Naive thymus-derived CD8-positive, alpha-beta T cell (primary cell): ENCODE measurements at regions not wholly inside any gene's neighbourhood (a gene's known extent, or its start where the extent isn't known, plus 50 kb on each side); places are given as distances from the start of the nearest gene placed in this dataset.
"Not testable (repeated sequence)": the region's sequence is repeated elsewhere in the genome, so short reads cannot be mapped to it uniquely, and the experiment has no call there.

Experiments used
- ATAC-seq, 2 donors: fragments of 150-1000 bp; cut with Tn5 transposase in 1 of 2; sonication (Bioruptor Pico), chemical (Tn5 transposase) in 1 of 2; 1 replicate in 1 of 2; 2 replicates in 1 of 2; pipeline ENCODE4 v1.10.0; 2021; ENCODE audit warnings: mild to moderate bottlenecking in 2 of 2, moderate library complexity in 2 of 2
- POLR2A ChIA-PET: fragments of 350-600 bp; sonication (Branson Sonifier 250); formaldehyde crosslinking; loops from one replicate; lab custom pipeline; 2021; ENCODE audit warnings: antibody characterized with exemption; lab: Charles Lee
- DNase-seq, 10 donors: peaks; one replicate each; pipeline versions ENCODE4 v3.0.0 to v3.0.0-alpha.2; 2020 to 2022
- H3K27ac Mint-ChIP-seq, 10 donors: one replicate each; pipeline ENCODE4 v1.8.0; 2020 to 2022; ENCODE audit warnings: mild to moderate bottlenecking in 10 of 10, mixed read lengths in 10 of 10, moderate library complexity in 4 of 10, inconsistent platforms in 1 of 10
- H3K27me3 Mint-ChIP-seq, 5 donors: one replicate each; pipeline ENCODE4 v1.8.0; 2021 to 2022; ENCODE audit warnings: mixed read lengths in 5 of 5
- H3K36me3 Mint-ChIP-seq, 3 donors: one replicate each; pipeline ENCODE4 v1.8.0; 2020 to 2022; ENCODE audit warnings: mixed read lengths in 3 of 3, mild to moderate bottlenecking in 2 of 3, inconsistent platforms in 1 of 3
- H3K4me1 Mint-ChIP-seq, 4 donors: one replicate each; pipeline ENCODE4 v1.8.0; 2021 to 2022; ENCODE audit warnings: mixed read lengths in 4 of 4
- H3K4me3 Mint-ChIP-seq, 10 donors: one replicate each; pipeline ENCODE4 v1.8.0; 2020 to 2022; ENCODE audit warnings: mild to moderate bottlenecking in 10 of 10, mixed read lengths in 10 of 10, moderate library complexity in 6 of 10, inconsistent platforms in 1 of 10
- H3K9me3 Mint-ChIP-seq, 9 donors: one replicate each; pipeline ENCODE4 v1.8.0; 2020 to 2022; ENCODE audit warnings: mixed read lengths in 9 of 9, mild to moderate bottlenecking in 3 of 9, inconsistent platforms in 1 of 9, moderate library complexity in 1 of 9

DNA sequence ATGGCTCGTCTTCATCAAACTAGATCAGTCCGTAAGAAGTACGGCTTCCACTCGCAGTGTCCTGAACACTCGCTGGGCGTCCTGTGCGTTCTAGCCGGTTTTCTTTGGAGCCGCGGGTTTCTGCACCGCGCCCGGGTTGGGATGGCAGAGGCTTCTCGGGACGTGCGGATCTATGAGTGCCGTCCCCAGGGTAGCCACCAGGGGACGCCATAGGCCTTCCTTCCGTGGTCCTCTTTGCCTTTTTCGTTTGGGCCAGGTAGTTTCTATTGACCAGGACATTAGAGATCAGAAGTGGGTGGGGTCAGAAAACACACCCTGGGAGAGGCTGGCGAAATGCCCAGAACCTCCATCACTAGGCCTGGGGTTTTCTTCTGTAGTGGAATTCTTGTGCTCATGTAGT is 273.8 kb downstream of the FAM72C start:
- ATAC-seq, result no peak
- Mint-ChIP-seq H3K9me3 (peaks cover 0 to 22% (median 2%) of the 10 kb centered on the region in 9 donors), H3K4me1 (peaks cover 0 to 13% (median 7%) of the 10 kb centered on the region in 4 donors), H3K4me3 (peak overlapping the region in 1 of 10 donors; percentile 14), H3K27ac (no peak overlapping the region), H3K36me3 (peaks cover 3 to 23% (median 4%) of the 10 kb centered on the region in 3 donors), H3K27me3 (peaks cover 24 to 82% (median 69%) of the 10 kb centered on the region in 5 donors)
- peak in 1 of 10 donors; percentile 2 for DNase-seq
- POLR2A ChIA-PET, result no interaction called here

DNA sequence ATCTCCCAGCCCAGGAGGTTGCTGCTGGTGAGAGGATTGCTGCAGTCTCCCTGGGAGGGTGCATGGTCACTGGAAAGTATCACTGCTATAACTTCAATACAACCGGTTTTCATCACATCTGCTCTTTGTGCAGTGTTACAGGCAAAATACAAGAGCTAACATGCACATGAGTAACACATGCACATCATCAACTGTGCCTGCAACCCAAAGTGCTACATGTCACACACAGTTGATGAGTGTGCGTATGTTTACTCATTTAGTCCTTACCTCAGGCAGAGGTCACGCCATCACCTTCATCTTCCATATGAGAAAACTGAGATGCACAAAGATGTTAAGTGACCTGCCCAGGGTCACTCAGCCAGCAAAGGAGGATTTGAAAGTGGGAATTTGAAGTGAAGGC is 277.7 kb downstream of the FAM72C start:
- Mint-ChIP-seq H3K4me1 (peaks cover 0 to 12% (median 7%) of the 10 kb centered on the region in 4 donors), H3K4me3 (no peak overlapping the region), H3K9me3 (peaks cover 0 to 17% (median 4%) of the 10 kb centered on the region in 9 donors), H3K27me3 (peaks cover 42 to 93% (median 75%) of the 10 kb centered on the region in 5 donors), H3K36me3 (peaks cover 3 to 27% (median 7%) of the 10 kb centered on the region in 3 donors), H3K27ac (no peak overlapping the region)
- ATAC-seq, result no peak
- no peak for DNase-seq
- POLR2A ChIA-PET, result no interaction called here

DNA sequence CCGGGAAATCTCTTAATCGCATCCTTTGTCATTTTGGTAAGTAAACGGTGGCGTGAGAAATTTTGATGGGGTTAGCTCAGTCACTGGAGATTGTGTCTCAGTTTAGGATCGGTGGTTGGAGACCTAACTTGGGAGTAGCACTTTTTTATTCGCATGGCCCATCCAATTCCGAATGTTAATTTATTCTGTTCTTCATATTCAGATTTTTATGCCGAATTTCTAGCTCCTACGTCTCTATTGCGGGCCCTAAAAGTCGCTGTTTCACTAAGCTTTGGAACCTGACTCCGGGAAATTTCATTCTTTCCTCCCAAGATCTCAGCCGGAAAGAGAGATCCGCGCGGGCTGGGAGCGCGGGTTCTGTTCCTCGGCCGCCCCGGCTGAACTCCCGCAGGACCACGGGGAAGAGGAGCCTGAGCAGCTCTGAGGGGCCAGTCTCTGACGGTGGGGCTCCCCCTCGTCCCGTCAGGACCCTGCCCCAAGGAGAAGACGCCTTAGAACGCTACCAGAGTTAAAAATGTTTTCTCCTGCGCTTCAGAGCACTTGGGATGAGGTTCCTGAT is 279.7 kb downstream of the FAM72C start:
- Mint-ChIP-seq H3K27ac (no peak overlapping the region), H3K36me3 (peaks cover 0 to 18% (median 3%) of the 10 kb centered on the region in 3 donors), H3K4me1 (peaks cover 0 to 5% (median under 1%) of the 10 kb centered on the region in 4 donors), H3K4me3 (no peak overlapping the region), H3K9me3 (peaks cover 0 to 11% (median 2%) of the 10 kb centered on the region in 9 donors), H3K27me3 (peaks cover 33 to 82% (median 64%) of the 10 kb centered on the region in 5 donors)
- ATAC-seq (no peak), DNase-seq (no peak)
- POLR2A ChIA-PET, result no interaction called here

DNA sequence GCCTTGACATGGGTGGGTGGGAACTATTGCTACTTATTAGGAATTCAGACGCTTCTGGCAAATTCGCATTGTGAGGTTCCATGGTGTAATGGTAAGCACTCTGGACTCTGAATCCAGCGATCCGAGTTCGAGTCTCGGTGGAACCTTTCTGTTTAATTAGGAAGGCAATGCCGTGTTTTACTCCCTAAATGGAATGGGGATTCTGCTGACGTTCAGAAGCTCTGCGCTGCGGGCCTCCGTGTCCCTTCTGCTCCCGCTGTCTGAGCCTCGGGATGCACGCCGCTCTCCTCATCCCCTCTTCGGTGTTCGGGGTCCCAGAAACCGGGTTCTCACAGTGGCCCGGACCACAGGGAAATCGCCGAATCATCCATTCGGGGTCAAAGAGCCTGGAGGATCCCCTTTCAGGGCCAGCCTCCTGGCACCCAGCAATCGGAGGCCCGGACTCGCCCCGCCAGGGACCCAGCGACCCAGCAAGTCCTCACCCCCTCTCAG is 280.3 kb downstream of the FAM72C start:
- peaks cover 0 to 18% (median 3%) of the 10 kb centered on the region in 3 donors for H3K36me3 Mint-ChIP-seq
- H3K9me3 Mint-ChIP-seq, result peaks cover 0 to 11% (median 2%) of the 10 kb centered on the region in 9 donors
- no peak overlapping the region for H3K27ac Mint-ChIP-seq
- no peak for DNase-seq
- H3K4me3 Mint-ChIP-seq, result no peak overlapping the region
- no peak for ATAC-seq
- peaks cover 0 to 5% (median under 1%) of the 10 kb centered on the region in 4 donors for H3K4me1 Mint-ChIP-seq
- POLR2A ChIA-PET, result no interaction called here
- peaks cover 30 to 76% (median 60%) of the 10 kb centered on the region in 5 donors for H3K27me3 Mint-ChIP-seq

DNA sequence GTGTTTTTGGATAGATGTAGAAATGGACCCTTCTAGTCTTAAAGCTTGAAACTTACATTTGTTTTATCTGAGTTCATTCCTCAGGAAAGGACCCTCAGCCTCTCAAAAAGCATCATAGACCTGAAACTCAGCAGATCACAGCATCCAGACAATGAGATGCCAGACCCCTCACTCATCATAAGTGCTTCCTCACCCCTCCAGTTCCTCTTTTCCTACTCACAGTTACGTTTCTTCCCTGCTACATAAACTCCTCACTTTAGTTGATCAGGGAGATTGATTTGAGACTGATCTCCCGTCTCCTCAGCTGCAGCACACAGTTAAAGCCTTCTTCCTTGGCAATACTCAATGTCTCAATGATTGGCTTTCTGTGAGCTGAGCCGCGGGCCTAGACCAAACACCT is 282.0 kb downstream of the FAM72C start:
- H3K9me3 Mint-ChIP-seq, result peaks cover 0 to 11% (median 3%) of the 10 kb centered on the region in 9 donors
- H3K4me3 Mint-ChIP-seq, result no peak overlapping the region
- DNase-seq, result no peak
- no peak for ATAC-seq
- POLR2A ChIA-PET, result no interaction called here
- H3K27ac Mint-ChIP-seq, result no peak overlapping the region
- H3K4me1 Mint-ChIP-seq, result peaks cover 0 to 5% (median under 1%) of the 10 kb centered on the region in 4 donors
- H3K27me3 Mint-ChIP-seq, result peaks cover 26 to 63% (median 54%) of the 10 kb centered on the region in 5 donors
- peaks cover 0 to 18% (median 3%) of the 10 kb centered on the region in 3 donors for H3K36me3 Mint-ChIP-seq

DNA sequence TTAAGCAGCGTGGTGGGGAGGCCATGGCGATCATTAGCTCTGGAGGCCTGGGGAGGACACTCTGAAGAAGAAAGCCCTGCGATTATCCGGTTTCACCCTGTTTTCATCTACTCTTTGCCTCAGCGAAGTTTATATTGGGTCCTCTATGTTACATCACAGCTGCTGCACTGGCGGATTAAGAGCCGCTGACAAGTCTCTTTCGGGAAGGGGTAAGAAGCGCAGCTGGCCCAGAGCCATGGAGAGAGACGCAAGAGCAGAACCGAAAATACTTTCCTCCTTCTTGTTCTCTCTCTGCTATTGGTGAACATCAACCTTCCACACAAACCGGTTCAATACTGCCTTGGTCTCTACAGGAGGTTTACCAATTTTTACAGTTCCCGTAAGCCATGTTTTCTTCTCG is 291.5 kb downstream of the FAM72C start:
- H3K36me3 Mint-ChIP-seq, result peaks cover 0 to 4% (median 2%) of the 10 kb centered on the region in 3 donors

GRCh38 chr1:143672983-143673382 is 298.8 kb downstream of the FAM72C start:
- DNase-seq (no peak), ATAC-seq (no peak)
- Mint-ChIP-seq H3K27ac (no peak overlapping the region), H3K27me3 (peaks cover 30 to 73% (median 37%) of the 10 kb centered on the region in 5 donors), H3K4me1 (no peaks in the 10 kb centered on the region), H3K36me3 (peaks cover 0 to 19% (median 2%) of the 10 kb centered on the region in 3 donors), H3K9me3 (peaks cover 1 to 36% (median 13%) of the 10 kb centered on the region in 9 donors), H3K4me3 (no peak overlapping the region)
- POLR2A ChIA-PET, result no interaction called here

More for the DNA sequence above, 291.5 kb downstream of the FAM72C start:
- POLR2A ChIA-PET, result no interaction called here
- ATAC-seq (no peak), DNase-seq (no peak)
- peaks cover 0 to 12% (median 1%) of the 10 kb centered on the region in 9 donors for H3K9me3 Mint-ChIP-seq
- no peak overlapping the region for H3K27ac Mint-ChIP-seq
- peaks cover 11 to 45% (median 12%) of the 10 kb centered on the region in 5 donors for H3K27me3 Mint-ChIP-seq
- H3K4me1 Mint-ChIP-seq, result no peaks in the 10 kb centered on the region
- no peak overlapping the region for H3K4me3 Mint-ChIP-seq

GRCh38 chr1:143667730-143668129 is 304.1 kb downstream of the FAM72C start:
- no peak for ATAC-seq
- Mint-ChIP-seq H3K27ac (no peak overlapping the region), H3K36me3 (peaks cover 0 to 27% (median 0%) of the 10 kb centered on the region in 3 donors), H3K4me1 (no peaks in the 10 kb centered on the region), H3K9me3 (peaks cover 0 to 42% (median 11%) of the 10 kb centered on the region in 9 donors), H3K4me3 (no peak overlapping the region), H3K27me3 (peaks cover 28 to 76% (median 44%) of the 10 kb centered on the region in 5 donors)
- DNase-seq, result no peak
- POLR2A ChIA-PET, result no interaction called here

- Mint-ChIP-seq H3K9me3 (peaks cover 0 to 42% (median 11%) of the 10 kb centered on the region in 9 donors), H3K36me3 (peaks cover 0 to 27% (median 0%) of the 10 kb centered on the region in 3 donors), H3K27me3 (peaks cover 28 to 85% (median 51%) of the 10 kb centered on the region in 5 donors), H3K27ac (no peak overlapping the region), H3K4me1 (peaks cover 0 to 6% (median 2%) of the 10 kb centered on the region in 4 donors), H3K4me3 (no peak overlapping the region)
- DNase-seq (no peak), ATAC-seq (no peak)
- POLR2A ChIA-PET, result no interaction called here
These were observed 304.9 kb downstream of the FAM72C start for GRCh38 chr1:143666851-143667250.

- Mint-ChIP-seq H3K9me3 (peaks cover 0 to 42% (median 11%) of the 10 kb centered on the region in 9 donors), H3K27ac (no peak overlapping the region), H3K4me3 (no peak overlapping the region), H3K27me3 (peaks cover 32 to 97% (median 57%) of the 10 kb centered on the region in 5 donors), H3K36me3 (peaks cover 0 to 27% (median 0%) of the 10 kb centered on the region in 3 donors), H3K4me1 (peaks cover 1 to 13% (median 8%) of the 10 kb centered on the region in 4 donors)
- DNase-seq (no peak), ATAC-seq (no peak)
- POLR2A ChIA-PET, result no interaction called here
These were observed 306.2 kb downstream of the FAM72C start for GRCh38 chr1:143665606-143666005.

DNA sequence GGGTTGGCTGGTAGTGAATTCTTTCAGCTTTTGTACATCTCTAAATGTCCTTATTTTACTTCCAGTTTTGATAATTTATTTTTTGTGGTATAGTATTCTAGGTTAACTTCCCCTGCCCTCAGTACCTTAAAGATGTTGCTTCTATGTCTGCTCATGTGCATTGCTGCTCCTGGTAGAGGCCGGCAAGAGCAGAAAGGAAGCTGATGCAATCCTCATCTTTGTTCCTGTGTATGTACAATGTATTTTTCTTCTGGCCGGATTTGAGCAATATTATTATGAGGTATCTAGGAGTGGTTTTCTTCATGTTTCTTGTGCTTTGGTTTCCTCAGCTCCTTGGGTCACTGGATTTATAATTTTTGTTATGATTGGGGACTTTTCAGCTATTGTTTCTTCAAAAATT is 308.7 kb downstream of the FAM72C start:
- H3K27me3 Mint-ChIP-seq, result peaks cover 31 to 100% (median 59%) of the 10 kb centered on the region in 5 donors
- POLR2A ChIA-PET, H3K27ac Mint-ChIP-seq, H3K4me3 Mint-ChIP-seq, ATAC-seq, DNase-seq: not testable (repeated sequence)
- peaks cover 1 to 13% (median 9%) of the 10 kb centered on the region in 4 donors for H3K4me1 Mint-ChIP-seq
- H3K36me3 Mint-ChIP-seq, result peaks cover 0 to 31% (median 0%) of the 10 kb centered on the region in 3 donors
- H3K9me3 Mint-ChIP-seq, result peaks cover under 1 to 36% (median 9%) of the 10 kb centered on the region in 9 donors

GRCh38 chr1:143661418-143662101 is 310.2 kb downstream of the FAM72C start:
- H3K4me3 Mint-ChIP-seq, result peak overlapping the region in 9 of 10 donors; percentile 26 to 82 (median 62)
- DNase-seq (no peak), ATAC-seq (no peak)
- no peak overlapping the region for H3K27ac Mint-ChIP-seq
- peaks cover 0 to 33% (median 7%) of the 10 kb centered on the region in 9 donors for H3K9me3 Mint-ChIP-seq
- POLR2A ChIA-PET, result no interaction called here
- H3K4me1 Mint-ChIP-seq, result peaks cover 1 to 13% (median 9%) of the 10 kb centered on the region in 4 donors
- peaks cover 29 to 100% (median 58%) of the 10 kb centered on the region in 5 donors for H3K27me3 Mint-ChIP-seq
- H3K36me3 Mint-ChIP-seq, result peaks cover 0 to 30% (median 1%) of the 10 kb centered on the region in 3 donors
